ENCODE measurements at regions not wholly inside any gene's neighbourhood (a gene's known extent, or its start where the extent isn't known, plus 50 kb on each side); places are given as distances from the start of the nearest gene placed in this dataset.
"Not testable (repeated sequence)": the region's sequence is repeated elsewhere in the genome, so short reads cannot be mapped to it uniquely, and the experiment has no call there.

DNA sequence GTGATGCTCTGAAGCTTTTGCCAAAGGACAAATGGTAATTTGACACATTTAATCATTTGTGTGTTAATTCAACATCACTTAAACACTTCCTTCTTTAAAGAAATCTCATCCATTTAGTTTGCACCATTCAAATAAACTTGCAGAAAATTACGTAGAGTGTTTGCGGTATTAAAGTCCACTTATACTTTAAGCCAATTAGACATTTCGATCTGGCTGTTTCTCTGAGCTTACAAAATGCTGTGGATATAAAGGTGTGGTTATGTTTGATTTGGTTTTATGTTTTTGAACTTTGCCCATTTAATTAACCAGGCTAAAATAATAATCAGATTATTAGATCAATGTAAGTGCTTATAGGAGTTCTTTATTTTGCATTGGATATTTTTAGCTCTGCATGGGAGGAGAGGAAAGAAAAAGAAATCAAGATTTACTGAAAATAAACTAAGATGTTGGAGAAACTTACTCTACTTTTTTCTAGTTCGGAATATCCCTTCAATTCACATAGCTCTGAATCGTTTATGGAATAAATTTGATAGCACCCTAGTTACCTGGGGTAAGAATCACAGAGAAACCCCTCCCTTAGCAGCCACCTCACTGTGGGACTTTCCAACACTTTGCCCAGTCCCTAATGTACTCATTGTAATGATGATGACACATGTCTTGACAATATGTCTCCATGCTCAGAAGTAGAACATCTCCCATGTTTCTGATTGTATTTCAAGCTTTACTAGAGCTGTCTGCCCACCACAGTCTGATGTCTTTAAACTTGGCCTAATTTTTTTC is 268.0 kb downstream of the BTG1 start:
- in situ Hi-C loops (cut with MboI; ENCODE audit: low sequenced_read_pairs, unreplicated experiment), result no loop called here
- TF ChIP-seq, protein P1, sequence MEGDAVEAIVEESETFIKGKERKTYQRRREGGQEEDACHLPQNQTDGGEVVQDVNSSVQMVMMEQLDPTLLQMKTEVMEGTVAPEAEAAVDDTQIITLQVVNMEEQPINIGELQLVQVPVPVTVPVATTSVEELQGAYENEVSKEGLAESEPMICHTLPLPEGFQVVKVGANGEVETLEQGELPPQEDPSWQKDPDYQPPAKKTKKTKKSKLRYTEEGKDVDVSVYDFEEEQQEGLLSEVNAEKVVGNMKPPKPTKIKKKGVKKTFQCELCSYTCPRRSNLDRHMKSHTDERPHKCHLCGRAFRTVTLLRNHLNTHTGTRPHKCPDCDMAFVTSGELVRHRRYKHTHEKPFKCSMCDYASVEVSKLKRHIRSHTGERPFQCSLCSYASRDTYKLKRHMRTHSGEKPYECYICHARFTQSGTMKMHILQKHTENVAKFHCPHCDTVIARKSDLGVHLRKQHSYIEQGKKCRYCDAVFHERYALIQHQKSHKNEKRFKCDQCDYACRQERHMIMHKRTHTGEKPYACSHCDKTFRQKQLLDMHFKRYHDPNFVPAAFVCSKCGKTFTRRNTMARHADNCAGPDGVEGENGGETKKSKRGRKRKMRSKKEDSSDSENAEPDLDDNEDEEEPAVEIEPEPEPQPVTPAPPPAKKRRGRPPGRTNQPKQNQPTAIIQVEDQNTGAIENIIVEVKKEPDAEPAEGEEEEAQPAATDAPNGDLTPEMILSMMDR (IDR thresholded peaks at IDR 0.05; ENCODE audit: borderline replicate concordance, control extremely low read depth, extremely low read depth, insufficient read depth, missing control alignments), result no peak
- DNase-seq (ENCODE audit: low spot score), result no peak

DNA sequence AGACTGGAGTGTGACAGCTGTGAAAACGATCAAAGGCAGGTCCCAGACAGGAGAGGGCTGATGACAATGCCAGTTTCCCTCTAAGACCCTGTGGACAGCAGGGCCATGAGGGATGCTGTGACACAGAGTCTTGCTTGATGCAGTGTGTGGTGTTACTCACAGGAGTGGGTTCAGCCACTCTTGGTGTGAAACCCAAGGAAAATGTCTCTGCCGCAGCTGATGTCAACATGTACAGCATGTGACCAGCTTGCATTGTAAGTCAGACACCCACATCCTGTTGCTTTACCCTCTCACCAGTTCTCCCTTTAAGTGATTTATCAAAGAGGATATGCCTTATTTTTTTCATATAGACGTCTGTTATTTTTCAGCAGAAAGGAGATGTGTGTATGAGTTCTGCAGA is 268.6 kb downstream of the BTG1 start:
- TF ChIP-seq, protein P1 (IDR thresholded peaks at IDR 0.05; ENCODE audit: borderline replicate concordance, control extremely low read depth, extremely low read depth, insufficient read depth, missing control alignments), result no peak
- in situ Hi-C loops (cut with MboI; ENCODE audit: low sequenced_read_pairs, unreplicated experiment), result no loop called here
- peak; percentile 18 for DNase-seq (ENCODE audit: low spot score)

DNA sequence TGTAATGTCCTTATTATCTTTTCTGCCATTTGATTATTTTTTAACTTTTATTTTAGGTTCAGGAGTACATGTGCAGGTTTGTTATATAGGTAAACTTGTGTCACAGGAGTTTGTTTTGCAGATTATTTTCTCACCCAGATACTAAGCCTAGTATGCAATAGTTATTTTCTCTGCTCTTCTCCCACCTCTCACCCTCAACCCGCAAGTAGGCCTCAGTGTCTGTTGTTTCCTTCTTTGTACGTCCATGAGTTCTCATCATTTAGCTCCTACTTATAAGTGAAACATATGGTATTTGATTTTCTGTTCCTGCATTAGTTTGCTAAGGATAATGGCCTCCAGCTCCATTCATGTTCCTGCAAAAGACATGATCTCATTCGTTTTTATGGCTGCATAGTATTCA is 270.0 kb downstream of the BTG1 start:
- in situ Hi-C loops (cut with MboI; ENCODE audit: low sequenced_read_pairs, unreplicated experiment); DNase-seq (ENCODE audit: low spot score): not testable (repeated sequence)

DNA sequence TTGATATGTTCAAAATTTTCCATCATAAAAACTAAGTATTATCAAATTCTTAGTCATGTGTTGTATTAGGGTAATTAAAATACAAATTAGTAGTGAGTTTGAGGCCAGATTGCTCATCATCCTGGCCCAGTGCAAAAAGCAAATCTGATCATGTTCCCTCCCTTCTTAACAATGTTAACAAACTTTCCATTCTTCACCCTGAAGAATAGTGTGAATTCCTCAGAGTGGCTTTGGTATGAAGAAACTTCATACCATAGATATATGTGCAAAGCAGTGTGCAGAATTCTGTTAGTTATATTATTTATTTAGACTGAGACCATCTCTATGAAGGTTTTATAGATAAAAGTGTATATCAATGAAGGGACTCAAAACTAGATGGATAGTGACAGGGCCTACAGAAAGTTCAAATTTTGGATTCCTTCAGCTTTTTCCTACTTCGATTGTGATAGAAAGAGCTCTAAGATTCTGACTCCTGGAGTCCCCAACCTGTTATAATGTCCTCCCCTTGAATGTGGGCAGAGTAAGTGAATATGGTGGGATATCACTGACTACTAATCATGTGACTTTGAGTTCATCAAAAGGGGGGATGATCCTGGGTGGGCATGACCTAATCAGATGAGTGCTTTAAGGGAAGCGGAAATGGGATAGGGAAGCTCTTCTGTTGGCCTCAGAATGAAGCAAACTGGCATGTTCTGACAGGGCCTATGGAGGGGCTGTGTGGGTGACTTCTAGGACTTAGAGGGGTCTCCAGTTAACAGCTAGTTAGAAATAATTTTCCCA is 271.4 kb downstream of the BTG1 start:
- no peak for DNase-seq (ENCODE audit: low spot score)
- in situ Hi-C loops (cut with MboI; ENCODE audit: low sequenced_read_pairs, unreplicated experiment), result no loop called here
- TF ChIP-seq, protein P1 (IDR thresholded peaks at IDR 0.05; ENCODE audit: borderline replicate concordance, control extremely low read depth, extremely low read depth, insufficient read depth, missing control alignments), result no peak

DNA sequence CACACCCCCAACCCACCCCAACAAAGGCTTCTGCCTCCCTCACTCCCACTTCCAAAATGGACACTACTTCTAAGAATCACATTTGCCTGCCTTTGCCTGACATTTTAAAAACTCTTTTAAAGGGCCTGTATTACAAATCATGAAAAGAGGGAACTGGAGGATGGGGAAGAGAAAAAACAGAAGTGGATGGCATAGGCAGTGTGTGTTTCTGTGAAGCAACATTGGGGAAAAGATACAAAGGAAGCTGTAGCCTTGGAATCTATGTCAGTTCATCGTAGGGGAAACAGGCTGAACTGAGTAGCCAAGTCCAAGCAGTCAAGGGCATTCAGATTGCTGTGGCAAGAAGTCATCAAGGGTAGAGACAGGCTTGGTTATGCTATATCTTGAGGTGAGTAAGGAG is 273.9 kb downstream of the BTG1 start:
- no peak for DNase-seq (ENCODE audit: low spot score)
- in situ Hi-C loops (cut with MboI; ENCODE audit: low sequenced_read_pairs, unreplicated experiment), result no loop called here
- TF ChIP-seq, protein P1 (IDR thresholded peaks at IDR 0.05; ENCODE audit: borderline replicate concordance, control extremely low read depth, extremely low read depth, insufficient read depth, missing control alignments), result no peak

DNA sequence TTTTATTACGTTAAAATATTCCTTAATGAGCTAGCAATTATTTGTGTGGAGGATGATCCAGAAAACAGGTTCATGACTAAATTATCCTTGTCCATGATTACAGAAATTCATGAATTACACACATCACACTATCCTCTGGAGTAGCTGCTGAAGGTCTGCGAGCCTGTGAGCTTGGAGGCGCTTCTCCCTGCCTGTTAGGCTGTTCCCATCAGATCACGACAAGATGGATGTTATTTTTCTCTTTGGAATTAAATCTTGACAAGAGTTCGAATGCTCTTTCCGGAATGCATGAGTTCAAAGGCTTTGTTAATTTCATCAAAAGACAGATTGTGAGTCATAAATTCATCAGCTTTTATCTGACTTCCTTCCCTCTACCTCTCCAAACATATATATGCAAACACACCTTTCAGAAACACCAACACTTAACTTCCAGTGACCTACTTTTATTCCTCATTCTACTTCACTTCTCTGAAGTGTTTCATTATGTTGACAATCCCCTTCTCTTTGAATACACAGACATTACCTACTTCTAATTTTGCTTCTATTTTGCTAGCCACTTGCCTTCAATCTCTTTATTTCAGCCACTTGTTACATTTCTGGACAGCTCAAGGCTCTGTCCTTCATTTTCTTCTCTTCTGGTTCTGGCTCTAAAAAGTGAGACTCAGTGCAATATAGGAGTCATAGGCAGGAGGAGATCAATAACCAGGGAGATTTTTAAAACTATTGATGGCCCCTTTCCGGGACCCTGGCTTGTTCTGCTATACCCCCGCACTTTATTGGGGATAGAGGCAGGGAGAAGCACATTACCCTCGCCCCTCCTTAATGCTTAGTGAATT is 274.6 kb downstream of the BTG1 start:
- TF ChIP-seq, protein P1 (IDR thresholded peaks at IDR 0.05; ENCODE audit: borderline replicate concordance, control extremely low read depth, extremely low read depth, insufficient read depth, missing control alignments), result no peak
- in situ Hi-C loops (cut with MboI; ENCODE audit: low sequenced_read_pairs, unreplicated experiment), result no loop called here
- no peak for DNase-seq (ENCODE audit: low spot score)

All from GM13976 (cell line).